DMS53 treated with DMSO at 0.1 percent for 48 hours (cell line): ENCODE measurements at regions not wholly inside any gene's neighbourhood (a gene's known extent, or its start where the extent isn't known, plus 50 kb on each side); places are given as distances from the start of the nearest gene placed in this dataset.

Experiments
- DNase-seq: peaks from one replicate; lab custom pipeline; 2025; ENCODE audit not compliant: unreplicated experiment; lab: John Stamatoyannopoulos, UW

DNA sequence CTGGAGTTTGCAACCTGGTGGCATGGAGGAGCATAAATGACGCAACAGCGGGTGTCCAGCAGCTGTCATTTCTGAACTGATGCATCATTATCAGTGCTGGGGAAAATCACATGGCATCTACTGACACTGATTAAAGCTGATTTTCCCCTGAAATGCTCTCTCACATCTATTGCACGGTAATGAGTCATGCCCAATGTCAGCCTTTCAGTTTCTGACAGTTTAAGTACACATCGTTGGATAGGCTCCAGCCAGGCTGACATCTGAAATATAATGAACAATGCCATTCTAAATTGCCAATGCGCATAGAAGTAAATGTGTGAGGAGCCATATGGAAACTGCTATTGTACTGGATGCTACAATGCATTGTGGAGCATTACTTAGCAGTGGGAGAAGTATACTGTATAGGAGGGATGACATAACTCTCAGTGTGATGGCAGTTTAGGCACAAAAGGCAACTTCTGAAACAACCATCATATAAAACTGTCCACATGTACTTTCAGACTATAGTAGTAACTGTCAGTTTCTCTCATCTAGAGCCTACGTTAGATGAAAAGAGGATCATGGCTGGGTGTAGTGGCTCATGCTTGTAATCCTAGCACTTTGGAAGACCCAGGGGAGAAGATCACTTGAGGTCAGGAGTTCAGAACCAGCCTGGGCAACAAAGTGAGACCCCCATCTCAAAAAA, 389.3 kb upstream of the DMAC1 start:
- DNase-seq: no peak

DNA sequence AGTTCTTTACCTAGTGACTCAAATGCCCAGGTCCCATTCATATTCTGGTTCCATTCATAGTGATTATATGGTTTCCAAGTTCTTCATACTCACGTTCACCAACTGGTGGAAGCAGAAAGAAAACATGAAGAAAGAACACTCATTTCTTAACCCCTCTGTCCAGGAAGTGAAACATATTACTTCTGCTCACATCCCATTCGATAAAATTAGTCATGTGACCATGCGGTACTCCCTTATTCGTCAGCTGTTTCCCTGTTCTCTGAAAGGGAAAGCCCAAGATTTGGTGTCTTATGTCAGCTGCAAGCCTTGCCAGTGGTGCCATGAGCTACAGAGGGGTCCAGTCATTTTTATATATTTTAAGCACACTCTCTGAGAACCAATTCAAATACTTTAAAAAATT, 387.0 kb upstream of the DMAC1 start:
- no peak for DNase-seq

GRCh38 chr9:8183618-8184017, 384.0 kb upstream of the DMAC1 start:
- no peak for DNase-seq

DNA sequence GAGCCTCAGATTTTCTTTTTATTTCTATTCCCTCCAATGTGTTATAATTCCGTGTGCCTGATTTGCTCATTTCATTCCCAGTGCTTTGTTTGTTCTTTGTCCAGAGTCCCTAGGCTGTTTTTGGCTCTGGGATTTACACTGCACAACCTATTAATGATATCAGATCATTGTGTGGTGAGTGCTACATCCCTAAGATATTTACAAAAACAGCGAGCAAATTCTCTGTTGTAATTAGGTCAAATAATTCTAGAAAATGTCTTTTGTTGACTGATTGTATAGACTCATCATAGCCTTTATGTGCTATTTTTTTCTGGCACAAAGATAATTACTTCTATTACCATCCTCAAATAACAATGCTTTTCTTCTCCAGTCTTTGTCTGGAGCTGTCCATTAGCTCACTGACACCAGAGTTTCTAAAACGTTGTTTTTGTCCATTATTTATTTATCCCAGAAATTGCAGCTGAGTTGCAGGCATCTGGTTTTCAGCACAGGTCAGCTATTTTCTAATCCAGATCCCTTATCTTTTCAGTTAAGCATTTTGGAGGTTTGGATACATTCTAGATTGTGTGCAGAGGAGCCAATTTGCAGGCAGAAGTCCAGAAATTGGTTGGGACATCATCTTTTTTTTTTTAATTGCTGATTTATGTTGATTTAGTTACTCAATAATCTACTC, 379.9 kb upstream of the DMAC1 start:
- no peak for DNase-seq

- DNase-seq: no peak
Measured at GRCh38 chr9:8172000-8172399, 372.4 kb upstream of the DMAC1 start.

DNA sequence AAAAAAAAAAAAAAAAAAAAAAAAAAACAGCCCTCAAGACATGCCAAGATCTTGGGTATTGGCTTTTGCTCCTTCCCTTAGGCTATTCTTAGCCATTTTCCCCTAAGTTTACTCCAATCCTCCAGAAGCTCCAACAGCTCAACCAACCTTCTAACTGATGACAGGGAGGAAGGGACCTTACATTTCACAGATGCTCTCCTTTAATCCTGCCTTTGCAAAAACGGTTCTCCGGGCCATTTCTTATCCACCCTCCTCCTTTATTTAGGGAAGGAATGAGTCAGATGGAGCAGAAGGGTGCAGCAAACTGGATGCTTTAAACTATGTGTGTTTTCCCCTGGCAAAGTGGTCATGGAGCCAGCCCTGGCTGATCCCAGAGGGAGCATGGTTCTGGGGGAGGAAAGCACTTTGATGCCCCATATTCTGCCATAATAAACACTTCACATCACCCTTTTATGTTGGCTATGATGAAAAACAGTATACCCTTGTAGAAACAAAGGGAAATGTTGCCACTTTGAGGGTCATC, 369.4 kb upstream of the DMAC1 start:
- no peak for DNase-seq

DNA sequence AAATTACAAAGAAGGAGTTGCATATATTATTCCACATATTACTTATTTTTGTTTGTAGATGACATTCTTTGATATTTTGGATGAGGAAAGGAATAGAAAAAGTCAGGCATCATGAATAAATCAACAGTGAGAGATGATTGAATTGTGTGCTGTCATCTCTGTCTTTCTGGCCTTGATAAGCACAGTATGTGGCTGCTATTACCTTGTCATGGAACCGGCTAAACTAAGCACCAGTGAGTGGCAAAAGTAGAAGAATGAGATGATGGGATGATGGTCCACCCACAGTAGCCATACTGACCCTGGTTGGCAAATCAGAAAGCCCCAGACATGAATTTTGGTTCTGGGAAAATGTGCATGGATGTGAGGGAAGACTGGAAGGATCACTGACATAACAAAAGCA, 361.2 kb upstream of the DMAC1 start:
- DNase-seq: no peak

DNA sequence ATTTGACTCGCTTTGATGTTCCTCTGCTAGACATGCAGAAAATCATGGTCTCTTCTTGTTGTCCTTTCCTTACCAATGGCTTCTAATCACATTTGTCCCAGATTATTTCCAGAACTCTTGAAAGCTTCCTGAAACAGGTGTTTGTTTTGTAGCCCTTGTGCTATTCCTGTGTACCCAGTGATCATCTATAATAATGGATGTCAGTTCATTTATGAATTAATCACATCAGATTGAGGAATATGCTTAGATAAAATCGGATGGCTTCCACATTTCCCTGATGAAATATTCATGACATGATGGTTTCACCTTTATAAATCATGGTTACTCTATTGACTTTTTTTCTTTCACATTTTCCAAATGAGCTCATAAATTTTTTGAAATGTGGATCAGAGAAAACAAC, 359.0 kb upstream of the DMAC1 start:
- DNase-seq: no peak

- no peak for DNase-seq
Measured at GRCh38 chr9:8157683-8158324, 358.2 kb upstream of the DMAC1 start.

DNA sequence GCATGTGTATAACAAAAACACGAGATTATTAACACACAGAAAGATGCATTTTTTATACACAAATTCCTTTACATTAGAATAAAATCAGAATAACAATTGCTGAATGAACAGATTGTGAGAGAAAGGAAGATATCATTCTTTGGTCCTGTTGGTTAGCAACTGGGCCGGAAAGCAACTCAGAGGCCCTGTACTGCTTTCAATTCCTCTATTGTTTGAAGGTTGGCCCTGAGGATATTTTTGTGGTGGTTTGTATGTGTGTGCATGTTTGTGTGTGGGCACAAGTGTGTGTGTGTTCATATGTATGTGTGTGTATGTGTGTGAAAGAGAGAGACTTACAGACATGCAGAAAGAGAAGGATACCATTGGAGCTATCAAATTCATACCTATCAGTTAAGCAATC, 356.8 kb upstream of the DMAC1 start:
- no peak for DNase-seq

DNA sequence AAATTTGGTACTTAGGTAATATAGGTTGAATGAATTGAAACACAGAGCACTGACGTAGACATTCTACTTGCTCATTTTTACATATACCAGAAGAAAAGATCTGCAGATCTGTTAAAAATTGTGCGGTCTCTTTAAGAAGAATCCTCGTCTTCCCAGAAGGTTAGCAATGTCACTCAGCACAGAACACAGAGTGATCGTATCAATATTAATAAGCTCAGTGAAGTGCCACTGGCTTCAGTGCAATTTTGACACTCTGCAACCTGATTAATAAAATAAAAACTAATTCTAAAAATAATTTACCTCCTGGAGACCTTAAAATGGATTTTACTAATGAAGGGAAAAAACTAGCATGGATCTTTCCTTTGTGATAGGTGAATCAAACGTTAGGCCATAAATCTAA, 356.1 kb upstream of the DMAC1 start:
- no peak for DNase-seq

- DNase-seq: no peak
Measured at GRCh38 chr9:8143677-8144076, 344.1 kb upstream of the DMAC1 start.

DNA sequence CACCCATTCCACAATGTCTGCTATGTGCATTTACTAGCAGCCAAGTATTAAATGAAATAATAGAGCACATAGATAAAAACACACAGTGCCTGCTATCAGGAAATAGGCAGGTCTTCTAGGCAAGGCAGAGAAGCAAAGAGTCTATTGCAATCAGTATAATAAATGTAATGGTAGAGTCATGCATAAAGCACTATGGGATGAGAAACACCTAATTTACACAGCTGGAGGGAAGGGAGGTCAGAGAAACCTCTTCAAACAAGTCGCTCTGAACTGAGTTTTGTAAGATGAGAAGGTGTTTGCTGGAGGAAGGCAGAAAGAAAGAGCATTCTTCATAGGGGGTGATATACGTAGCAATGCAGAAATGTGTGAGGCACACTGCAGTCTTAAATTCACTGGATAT, 341.0 kb upstream of the DMAC1 start:
- DNase-seq: no peak

DNA sequence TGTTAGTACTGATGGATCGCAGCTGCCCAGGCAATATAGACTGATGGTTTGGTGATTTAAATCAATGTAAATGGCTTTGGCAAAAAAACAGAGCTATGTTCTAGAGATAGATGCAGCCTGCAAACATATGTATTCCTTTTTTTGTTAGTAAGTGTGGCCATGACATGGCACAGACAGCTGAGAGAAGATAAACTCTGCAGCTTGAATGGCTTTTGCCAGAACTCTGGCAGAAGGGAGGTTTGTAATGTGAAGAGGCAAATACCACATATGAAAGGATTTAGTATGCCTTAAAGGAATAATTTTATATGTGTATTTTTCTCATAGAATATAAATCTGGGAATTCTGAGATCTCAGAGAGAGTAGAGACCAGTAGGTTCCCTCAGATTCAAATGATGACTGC, 340.2 kb upstream of the DMAC1 start:
- DNase-seq: no peak

DNA sequence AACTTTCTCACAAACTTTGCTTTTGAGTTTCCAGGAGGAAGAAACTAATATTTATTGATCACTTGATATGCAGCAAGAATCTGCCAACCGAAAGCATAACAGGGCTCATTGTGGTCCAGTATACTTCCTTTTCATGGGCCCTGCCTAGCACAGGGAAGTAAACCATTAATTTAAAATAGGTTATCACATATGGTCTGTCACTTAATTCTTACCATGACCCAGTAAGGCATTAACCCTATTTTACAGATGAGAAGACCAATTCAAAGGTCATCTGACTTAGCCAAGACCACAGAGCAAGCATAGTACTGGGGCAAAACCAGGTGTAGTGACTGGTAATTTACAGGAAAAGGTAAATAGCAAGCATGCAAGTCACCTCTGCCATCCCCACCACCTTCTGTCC, 336.9 kb upstream of the DMAC1 start:
- DNase-seq: no peak

DNA sequence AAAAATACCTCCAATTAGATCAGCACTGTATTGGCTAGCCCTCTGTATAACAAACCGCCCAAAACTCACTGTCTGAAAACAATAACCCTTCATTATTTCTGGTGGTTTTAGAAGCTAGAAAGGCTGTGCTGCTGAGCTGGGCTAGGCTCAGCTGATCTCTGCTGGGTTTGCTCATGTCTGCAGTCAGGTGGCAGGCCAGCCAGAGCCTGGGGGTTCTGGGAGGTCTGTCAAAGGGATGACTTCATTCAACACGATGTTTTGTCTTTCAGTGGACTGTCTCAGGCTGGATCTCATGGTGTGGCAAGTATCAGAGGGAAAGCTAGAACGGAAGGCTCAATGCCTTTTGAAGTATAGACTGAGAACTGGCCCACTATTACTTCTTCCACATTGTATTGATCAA, 335.1 kb upstream of the DMAC1 start:
- DNase-seq: no peak

- DNase-seq: no peak
Measured at GRCh38 chr9:8133606-8134005, 334.0 kb upstream of the DMAC1 start.

GRCh38 chr9:8115570-8115969, 316.0 kb upstream of the DMAC1 start:
- no peak for DNase-seq

- DNase-seq: no peak
Measured at GRCh38 chr9:8114826-8115225, 315.2 kb upstream of the DMAC1 start.

GRCh38 chr9:8106362-8106761, 306.8 kb upstream of the DMAC1 start:
- DNase-seq: no peak

- DNase-seq: no peak
Measured at GRCh38 chr9:8101607-8102006, 302.0 kb upstream of the DMAC1 start.

- DNase-seq: no peak
Measured at GRCh38 chr9:8096091-8096490, 296.5 kb upstream of the DMAC1 start.
